ENCODE measurements at regions not wholly inside any gene's neighbourhood (a gene's known extent, or its start where the extent isn't known, plus 50 kb on each side); places are given as distances from the start of the nearest gene placed in this dataset.

GRCh38 chr2:42855221-42855970 lies 63.0 kb upstream of the HAAO start:
- DNase-seq (ENCODE audit: low spot score in 2 of 2) (no peak), FAIRE-seq (no peak)

GRCh38 chr2:42854207-42854818 lies 61.9 kb upstream of the HAAO start:
- FAIRE-seq, result no peak
- DNase-seq (ENCODE audit: low spot score in 2 of 2), result no peak

GRCh38 chr2:42853549-42854206 lies 61.3 kb upstream of the HAAO start:
- FAIRE-seq, result no peak
- no peak for DNase-seq (ENCODE audit: low spot score in 2 of 2)

GRCh38 chr2:42852798-42853197 lies 60.4 kb upstream of the HAAO start:
- no peak for DNase-seq (ENCODE audit: low spot score in 2 of 2)
- FAIRE-seq, result no peak

- FAIRE-seq, result no peak
- DNase-seq (ENCODE audit: low spot score in 2 of 2), result no peak
Observed at GRCh38 chr2:42851740-42852250, 59.4 kb upstream of the HAAO start.

GRCh38 chr2:42851186-42851585 lies 58.8 kb upstream of the HAAO start:
- FAIRE-seq (no peak), DNase-seq (ENCODE audit: low spot score in 2 of 2) (no peak)

- DNase-seq (ENCODE audit: low spot score in 2 of 2) (no peak), FAIRE-seq (no peak)
Observed at GRCh38 chr2:42850016-42850805, 57.8 kb upstream of the HAAO start.

GRCh38 chr2:42849311-42849710 lies 56.9 kb upstream of the HAAO start:
- DNase-seq (ENCODE audit: low spot score in 2 of 2) (no peak), FAIRE-seq (no peak)

- no peak for FAIRE-seq
Observed at GRCh38 chr2:42848726-42849290, 56.4 kb upstream of the HAAO start.

GRCh38 chr2:42848265-42848664 lies 55.9 kb upstream of the HAAO start:
- FAIRE-seq (no peak), DNase-seq (ENCODE audit: low spot score in 2 of 2) (no peak)

More at GRCh38 chr2:42848726-42849290, 56.4 kb upstream of the HAAO start:
- DNase-seq (ENCODE audit: low spot score in 2 of 2), result no peak

GRCh38 chr2:42847596-42848151 lies 55.3 kb upstream of the HAAO start:
- no peak for FAIRE-seq
- DNase-seq (ENCODE audit: low spot score in 2 of 2), result no peak

- FAIRE-seq, result no peak
Observed at GRCh38 chr2:42846932-42847595, 54.7 kb upstream of the HAAO start.

GRCh38 chr2:42846026-42846425 lies 53.6 kb upstream of the HAAO start:
- no peak for DNase-seq (ENCODE audit: low spot score in 2 of 2)

More at GRCh38 chr2:42846932-42847595, 54.7 kb upstream of the HAAO start:
- DNase-seq (ENCODE audit: low spot score in 2 of 2), result no peak

GRCh38 chr2:42844901-42845821 lies 52.8 kb upstream of the HAAO start:
- FAIRE-seq, result no peak

More at GRCh38 chr2:42846026-42846425, 53.6 kb upstream of the HAAO start:
- FAIRE-seq, result no peak

GRCh38 chr2:42844366-42844765 lies 52.0 kb upstream of the HAAO start:
- DNase-seq (ENCODE audit: low spot score in 2 of 2) (no peak), FAIRE-seq (no peak)

More at GRCh38 chr2:42844901-42845821, 52.8 kb upstream of the HAAO start:
- peak in 1 of 2 donors; percentile 39 for DNase-seq (ENCODE audit: low spot score in 2 of 2)

- DNase-seq (ENCODE audit: low spot score in 2 of 2) (no peak), FAIRE-seq (no peak)
Observed at GRCh38 chr2:42843611-42844010, 51.2 kb upstream of the HAAO start.

- FAIRE-seq (no peak), DNase-seq (ENCODE audit: low spot score in 2 of 2) (no peak)
Observed at GRCh38 chr2:42843131-42843530, 50.7 kb upstream of the HAAO start.

- DNase-seq (ENCODE audit: low spot score in 2 of 2) (no peak), FAIRE-seq (no peak)
Observed at GRCh38 chr2:42842466-42842865, 50.1 kb upstream of the HAAO start.

Measured in frontal cortex (tissue), 3 donors.